ENCODE measurements at regions not wholly inside any gene's neighbourhood (a gene's known extent, or its start where the extent isn't known, plus 50 kb on each side); places are given as distances from the start of the nearest gene placed in this dataset.
"Not testable (repeated sequence)": the region's sequence is repeated elsewhere in the genome, so short reads cannot be mapped to it uniquely, and the experiment has no call there.

DNA sequence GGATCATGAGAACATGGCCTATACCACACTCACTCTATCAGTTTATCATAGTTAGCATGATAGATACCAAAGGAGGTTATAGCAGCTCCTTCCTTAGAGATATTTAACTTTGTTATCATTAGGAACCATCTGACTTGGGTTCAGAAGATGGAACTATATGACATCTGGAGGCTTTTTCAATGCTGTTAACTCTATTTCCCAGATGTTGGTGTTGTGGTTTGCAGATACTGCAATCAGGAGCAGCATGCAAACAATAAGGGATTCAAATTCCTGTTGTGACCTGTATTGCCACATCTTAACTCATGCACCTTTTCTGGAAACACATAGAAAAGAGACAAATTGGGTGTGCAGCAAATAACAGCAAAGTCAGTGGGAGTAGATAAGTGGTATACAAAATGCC lies 201.7 kb downstream of the NNT start:
- DNase-seq: no peak

DNA sequence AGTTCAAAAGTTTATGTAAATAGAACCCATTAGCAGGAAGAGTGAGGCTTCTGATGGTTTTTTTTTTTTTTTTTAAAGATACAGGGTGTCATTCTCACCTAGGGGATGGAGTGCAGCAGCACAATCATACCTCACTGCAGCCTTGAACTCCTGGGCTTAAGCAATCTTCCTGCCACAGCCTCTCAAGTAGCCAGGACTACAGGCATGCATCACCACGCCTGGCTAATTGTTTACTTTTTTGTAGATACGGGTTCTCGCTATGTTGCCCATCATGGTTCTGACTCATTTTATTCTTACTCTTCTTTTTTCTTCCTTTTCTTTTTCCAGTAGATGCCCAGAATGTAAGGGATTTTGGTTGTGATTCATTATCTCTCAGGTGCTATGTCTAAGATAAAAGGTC lies 201.1 kb downstream of the NNT start:
- no peak for DNase-seq

DNA sequence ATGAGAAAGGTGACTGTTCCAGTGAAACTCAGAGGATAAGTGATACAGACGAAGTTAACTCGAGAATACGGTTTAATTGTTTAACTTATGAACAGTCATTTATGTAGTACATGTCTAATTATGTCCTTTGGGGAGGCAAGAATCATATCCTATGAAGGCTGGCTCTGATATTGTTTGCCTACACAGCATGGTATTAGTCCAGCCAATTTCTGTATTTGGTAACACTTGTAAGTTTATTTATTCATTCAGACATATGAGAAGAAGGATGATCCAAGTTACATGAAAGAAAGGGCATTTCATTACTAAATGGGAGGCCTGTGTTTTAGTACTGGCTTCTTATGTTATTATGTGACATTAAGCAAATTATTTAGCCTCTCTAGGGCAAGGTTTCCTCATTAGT lies 199.7 kb downstream of the NNT start:
- no peak for DNase-seq

DNA sequence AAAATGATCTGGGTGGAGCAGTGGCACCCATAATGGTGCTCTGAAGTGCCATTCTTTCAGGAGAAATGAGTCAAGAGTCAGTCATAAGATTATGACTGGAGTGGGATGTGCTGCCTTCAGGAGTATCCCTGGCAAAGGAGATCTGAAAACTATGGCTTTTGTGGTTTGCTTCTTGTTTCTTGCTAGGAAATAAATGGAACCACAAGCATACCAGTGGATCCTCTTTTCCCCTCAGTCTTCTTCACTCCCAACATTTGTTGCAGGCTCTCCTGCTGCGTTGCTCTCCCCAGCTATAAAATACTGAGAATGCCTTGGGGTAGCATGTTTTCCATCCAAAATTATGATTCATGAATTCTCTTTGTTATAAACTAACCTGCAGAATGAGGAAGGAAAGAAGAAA lies 199.1 kb downstream of the NNT start:
- no peak for DNase-seq

DNA sequence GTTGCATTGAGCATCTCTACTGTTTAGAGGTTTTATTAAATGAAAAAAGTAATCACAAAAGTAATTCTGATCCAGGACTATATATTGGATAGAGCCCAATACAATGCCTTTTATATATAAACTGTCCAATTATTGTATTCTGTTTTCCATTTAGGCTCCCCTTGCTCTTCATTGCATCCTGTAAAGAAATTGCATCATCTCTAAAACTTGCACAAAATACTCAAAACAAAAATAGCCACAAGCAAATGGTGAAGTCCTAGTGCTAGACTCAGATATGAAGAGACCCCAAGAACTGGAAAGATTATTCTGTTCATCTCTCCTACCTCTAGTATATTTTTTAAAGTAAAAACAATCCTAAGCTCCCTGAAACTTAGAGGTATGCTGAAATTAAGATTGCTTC lies 195.8 kb downstream of the NNT start:
- DNase-seq: no peak

DNA sequence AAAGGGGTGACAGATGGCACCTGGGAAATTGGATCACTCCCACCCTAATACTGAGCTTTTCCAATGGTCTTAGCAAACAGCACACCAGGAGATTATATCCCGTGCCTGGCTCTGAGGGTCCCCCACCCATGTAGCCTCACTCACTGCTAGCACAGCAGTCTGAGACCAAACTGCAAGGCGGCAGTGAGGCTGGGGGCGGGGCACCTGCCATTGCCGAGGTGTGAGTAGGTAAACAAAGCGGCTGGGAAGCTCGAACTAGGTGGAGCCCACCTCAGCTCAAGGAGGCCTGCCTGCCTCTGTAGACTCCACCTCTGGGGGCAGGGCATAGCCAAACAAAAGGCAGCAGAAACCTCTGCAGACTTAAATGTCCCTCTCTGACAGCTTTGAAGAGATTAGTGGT lies 188.9 kb downstream of the NNT start:
- DNase-seq: not testable (repeated sequence)

DNA sequence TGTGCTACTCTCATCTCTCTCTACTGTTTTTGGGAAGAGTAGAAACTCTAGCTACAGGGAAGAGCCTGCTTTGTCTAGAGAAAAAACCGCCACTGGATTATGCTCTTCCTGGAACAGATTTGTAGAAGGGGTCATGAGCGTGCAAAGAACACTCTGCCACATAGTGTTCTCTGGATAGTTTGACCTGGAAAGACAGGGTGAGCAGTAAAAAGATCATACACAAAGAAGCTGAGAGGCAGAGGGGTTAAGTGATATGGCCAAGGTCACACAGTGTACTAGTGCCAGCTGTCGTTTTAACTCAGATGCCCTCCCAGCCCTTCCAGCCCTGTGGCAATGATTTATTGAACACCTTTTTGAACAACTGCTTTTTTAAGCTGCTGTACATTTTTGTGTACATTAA lies 182.2 kb downstream of the NNT start:
- DNase-seq: no peak

DNA sequence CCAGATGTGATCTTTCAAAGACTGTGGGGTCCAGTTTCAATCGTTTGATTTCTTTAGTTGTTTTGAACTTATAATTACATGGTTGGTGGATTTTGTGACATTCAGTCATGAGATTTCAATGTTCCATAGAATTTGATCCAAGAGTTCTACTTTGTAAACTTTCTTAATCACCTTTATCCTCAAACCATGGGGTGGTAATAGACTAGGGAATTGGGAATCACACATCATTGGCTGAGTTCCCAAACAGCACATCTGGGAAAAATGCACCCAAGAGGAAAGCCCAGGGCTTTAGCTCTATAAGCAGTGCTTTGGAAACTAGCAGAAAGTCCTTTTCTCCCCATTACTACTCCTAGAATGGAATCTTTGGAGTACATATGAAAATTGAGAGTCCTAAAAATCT lies 177.6 kb downstream of the NNT start:
- no peak for DNase-seq

DNA sequence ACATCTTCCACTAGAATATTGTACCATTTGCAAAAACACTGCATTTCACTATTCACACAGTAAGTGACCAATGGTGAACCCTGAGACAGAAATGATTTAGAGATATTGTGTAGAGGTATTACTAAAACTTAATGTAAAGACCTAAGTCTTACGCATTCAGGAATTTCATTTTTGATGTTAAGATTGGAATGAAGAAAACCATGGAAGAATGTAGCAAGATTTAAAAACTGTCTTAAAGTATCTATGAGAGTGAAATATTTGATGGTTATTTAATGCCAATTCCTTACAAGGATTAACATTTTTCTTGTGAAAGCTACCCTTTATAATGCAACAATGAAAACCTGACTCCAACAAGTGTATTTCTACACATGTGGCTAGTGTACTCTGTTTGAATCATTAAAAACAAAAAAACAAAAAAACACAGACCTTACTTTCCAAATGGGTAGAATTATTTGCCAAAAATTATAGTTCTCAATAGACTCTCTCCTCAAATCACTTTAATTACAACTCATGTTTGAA lies 172.0 kb downstream of the NNT start:
- DNase-seq: no peak

DNA sequence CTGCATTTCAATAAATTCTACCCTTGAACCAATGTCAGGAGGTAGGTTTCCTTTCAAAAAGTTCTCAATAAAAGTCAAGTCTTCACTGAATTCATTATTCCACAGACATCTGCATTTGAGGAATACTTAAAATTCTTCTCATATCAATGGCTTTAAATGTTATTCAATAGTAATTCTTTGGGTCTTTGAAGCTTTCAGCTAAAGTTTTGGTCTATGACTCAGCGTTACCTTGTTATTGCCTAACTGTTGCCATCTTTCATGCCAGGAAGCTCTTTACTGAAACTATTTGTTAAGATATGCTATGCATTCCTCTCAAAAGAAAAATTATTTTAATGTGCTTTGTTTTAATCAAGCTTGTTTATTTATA lies 170.5 kb downstream of the NNT start:
- DNase-seq: no peak

DNA sequence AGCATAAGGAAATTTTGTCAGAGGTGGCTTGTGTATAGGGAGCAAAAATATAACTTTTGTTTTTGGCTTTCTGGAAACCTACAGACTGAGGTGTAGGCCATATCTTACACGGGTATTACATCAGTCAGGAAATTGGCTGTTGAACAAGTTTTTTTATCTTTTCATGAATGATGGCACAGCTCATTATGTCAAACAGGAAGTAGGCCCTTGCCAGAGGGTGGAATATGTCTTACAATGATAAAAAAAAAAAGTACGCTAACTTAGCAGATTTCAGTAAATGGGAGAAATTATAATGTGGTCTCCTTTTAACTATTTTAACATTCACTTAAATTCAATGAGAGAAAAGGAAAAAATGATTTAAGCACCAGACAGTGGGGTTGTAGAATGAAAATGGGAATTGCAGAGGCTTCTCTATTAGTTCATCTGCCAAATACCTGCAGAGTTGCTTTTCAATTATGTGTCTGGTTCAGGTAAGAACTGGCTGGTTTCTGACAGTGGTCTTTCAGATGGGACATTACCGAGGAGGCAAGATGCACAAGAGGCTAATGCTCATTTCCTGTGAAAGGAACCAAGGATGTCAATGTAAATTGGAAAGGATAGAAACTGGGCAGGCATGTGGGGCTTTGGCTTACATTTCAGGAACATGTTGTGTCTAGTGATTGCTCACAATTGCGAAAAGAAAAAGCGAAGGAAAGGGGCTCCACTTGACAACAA lies 169.9 kb downstream of the NNT start:
- DNase-seq: peak; percentile 49

DNA sequence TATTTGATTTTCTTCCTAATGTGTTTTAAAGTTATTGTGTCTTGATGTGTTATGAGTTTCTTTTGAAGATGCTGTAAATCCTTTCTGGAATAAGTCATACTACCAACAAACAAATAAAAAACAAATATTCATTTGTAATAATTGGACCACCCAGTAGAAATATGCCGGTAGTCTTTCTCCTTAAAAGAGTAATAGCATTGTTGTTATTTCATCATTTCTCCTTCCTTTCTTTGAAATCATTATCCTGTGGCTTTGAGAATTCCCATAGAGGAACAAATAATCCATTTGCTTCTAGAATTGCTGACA lies 169.4 kb downstream of the NNT start:
- DNase-seq: no peak

DNA sequence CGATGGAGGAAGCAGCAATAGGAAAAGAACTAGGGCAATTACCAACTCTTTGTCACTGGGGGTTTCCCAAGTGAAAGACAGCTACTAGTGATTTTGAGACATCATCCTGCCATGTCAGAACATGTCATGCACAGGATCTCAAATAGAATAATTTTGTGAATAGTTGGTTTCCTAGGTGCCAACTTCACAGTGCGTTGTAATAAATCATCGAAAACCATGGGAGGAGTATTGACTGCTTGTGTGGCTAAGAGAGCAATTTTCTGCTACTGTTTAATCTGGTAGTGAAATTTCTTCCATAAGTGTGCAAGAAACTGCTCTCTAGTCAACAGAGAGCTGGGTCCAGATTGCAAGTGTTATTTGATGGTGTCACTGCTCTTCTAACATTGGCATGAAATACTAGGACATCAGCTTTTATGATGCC lies 168.6 kb downstream of the NNT start:
- no peak for DNase-seq

DNA sequence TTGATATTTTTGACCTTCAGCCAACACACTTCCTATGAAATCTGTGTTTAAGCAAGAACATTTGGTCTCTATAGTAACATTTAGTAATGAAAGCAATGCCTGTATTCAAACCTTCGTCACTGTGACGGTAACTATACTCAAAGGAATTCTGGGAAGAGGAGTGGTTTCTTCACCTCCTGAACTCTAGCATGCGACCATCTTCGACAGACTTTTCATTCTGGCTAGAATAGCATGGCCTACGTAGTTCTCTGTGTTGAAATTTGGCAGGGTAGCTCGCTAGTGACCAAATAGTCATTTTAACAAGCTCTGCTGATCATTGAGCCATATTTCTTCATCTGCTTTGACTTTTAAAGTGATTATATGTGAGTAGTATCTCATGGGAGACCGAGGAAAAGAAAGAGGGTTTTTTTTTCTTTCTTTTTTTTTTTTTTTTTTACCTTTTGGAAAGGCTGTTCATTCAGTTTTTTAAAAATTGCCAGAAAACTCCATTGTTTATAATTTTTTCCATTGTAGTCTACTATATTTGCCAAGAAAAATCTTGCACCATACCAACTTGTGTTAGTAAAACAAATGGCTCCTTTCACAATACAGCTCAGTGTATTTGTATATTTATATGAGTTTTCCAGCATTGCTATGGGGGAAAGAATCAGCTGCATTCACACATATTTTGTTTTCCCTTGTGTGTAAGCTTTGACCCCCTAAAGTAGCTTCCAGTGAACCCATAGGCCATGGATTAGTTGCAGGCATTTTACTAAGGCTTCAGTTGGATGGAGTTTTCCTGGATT lies 166.8 kb downstream of the NNT start:
- DNase-seq: no peak

Measured in DMS153 (cell line).